Karpas-422 (cell line): ENCODE measurements at regions not wholly inside any gene's neighbourhood (a gene's known extent, or its start where the extent isn't known, plus 50 kb on each side); places are given as distances from the start of the nearest gene placed in this dataset.

Source experiments
- DNase-seq: peaks from one replicate; pipeline ENCODE4 v3.0.0-alpha.2; 2015
- H2AFZ ChIP-seq: fragments of 200-600 bp; sonication (generic); 2 replicates; pipeline ENCODE4 v1.6.1; 2014; ENCODE audit warnings: antibody characterized with exemption, low read length, mixed read lengths
- H3K27ac ChIP-seq: fragments of 200-600 bp; sonication (generic); 2 replicates; pipeline ENCODE4 v1.5.1; 2014; ENCODE audit warnings: mild to moderate bottlenecking, low read length, moderate library complexity
- H3K27me3 ChIP-seq: fragments of 200-600 bp; sonication (generic); 2 replicates; pipeline ENCODE4 v1.6.1; 2014; ENCODE audit warnings: low read length, mixed read lengths
- H3K36me3 ChIP-seq: fragments of 200-600 bp; sonication (generic); 2 replicates; pipeline ENCODE4 v1.6.1; 2014; ENCODE audit warnings: low read length, mixed read lengths; ENCODE audit not compliant: insufficient read depth
- H3K4me1 ChIP-seq: fragments of 200-600 bp; sonication (generic); 2 replicates; pipeline ENCODE4 v1.6.1; 2014; ENCODE audit warnings: mild to moderate bottlenecking, low read length, mixed read lengths
- H3K4me2 ChIP-seq: fragments of 200-600 bp; sonication (generic); 2 replicates; pipeline ENCODE4 v1.6.1; 2014; ENCODE audit warnings: low read length, low read depth, mild to moderate bottlenecking; ENCODE audit not compliant: poor library complexity, severe bottlenecking
- H3K4me3 ChIP-seq: fragments of 200-600 bp; sonication (generic); 2 replicates; pipeline ENCODE4 v1.5.1; 2014; ENCODE audit warnings: mild to moderate bottlenecking, antibody characterized with exemption, low read length, mixed read lengths
- H3K79me2 ChIP-seq: fragments of 200-600 bp; sonication (generic); 2 replicates; pipeline ENCODE4 v1.6.1; 2014; ENCODE audit warnings: mild to moderate bottlenecking, low read length, mixed read lengths
- H3K9ac ChIP-seq: fragments of 200-600 bp; sonication (generic); 2 replicates; pipeline ENCODE4 v1.6.0; 2014; ENCODE audit warnings: low read length
- H3K9me2 ChIP-seq: fragments of 200-600 bp; sonication (generic), shearing (Covaris generic); replicated peaks from 2 replicates; pipeline ENCODE4 v1.6.0; 2014; ENCODE audit warnings: mild to moderate bottlenecking, low read length, moderate library complexity; ENCODE audit not compliant: insufficient read depth
- H3K9me3 ChIP-seq: fragments of 300-700, 200-600 bp; sonication (generic); 2 replicates; pipeline ENCODE4 v1.6.1; 2014; ENCODE audit warnings: low read length, mixed read lengths
- H4K20me1 ChIP-seq: fragments of 200-600 bp; sonication (generic); 2 replicates; pipeline ENCODE4 v1.6.1; 2014; ENCODE audit warnings: mild to moderate bottlenecking, antibody characterized with exemption, low read length, low read depth; ENCODE audit not compliant: insufficient read depth

DNA sequence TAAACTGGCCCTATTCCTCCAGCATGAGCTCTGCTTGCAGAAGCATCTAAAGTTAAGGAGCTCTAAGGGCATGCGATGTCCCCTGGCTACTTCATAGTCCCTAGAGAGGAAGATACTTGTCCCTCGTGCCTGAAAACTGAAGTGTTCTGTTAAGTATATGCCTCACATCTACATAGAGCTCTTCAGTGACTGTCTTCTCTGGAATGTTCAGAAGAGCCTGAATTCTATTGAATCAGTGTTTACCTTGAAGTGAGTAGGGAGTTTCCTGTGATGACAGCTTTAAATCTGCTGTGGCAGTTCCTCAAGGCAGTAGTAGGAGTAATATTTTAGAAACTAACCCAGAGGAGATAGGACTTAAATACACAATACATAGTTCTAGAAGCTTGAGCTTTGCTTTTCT, 111.2 kb downstream of the ZNF518B start:
- H3K27ac ChIP-seq: no peak overlapping the region
- H3K79me2 ChIP-seq: no peaks in the 10 kb centered on the region
- no peak overlapping the region for H3K4me2 ChIP-seq
- no peaks in the 10 kb centered on the region for H3K9me3 ChIP-seq
- no peak for DNase-seq
- peaks cover 7% of the 10 kb centered on the region for H3K4me1 ChIP-seq
- H3K36me3 ChIP-seq: no peaks in the 10 kb centered on the region
- no peaks in the 10 kb centered on the region for H3K9me2 ChIP-seq
- no peak overlapping the region for H3K4me3 ChIP-seq
- no peaks in the 10 kb centered on the region for H4K20me1 ChIP-seq
- no peaks in the 10 kb centered on the region for H3K27me3 ChIP-seq
- no peak overlapping the region for H3K9ac ChIP-seq
- no peak overlapping the region for H2AFZ ChIP-seq

- Histone ChIP-seq H3K79me2 (no peaks in the 10 kb centered on the region), H2AFZ (no peak overlapping the region), H3K9me2 (no peaks in the 10 kb centered on the region), H3K4me3 (no peak overlapping the region), H3K36me3 (no peaks in the 10 kb centered on the region), H3K27ac (no peak overlapping the region), H3K27me3 (no peaks in the 10 kb centered on the region), H3K4me1 (peaks cover 7% of the 10 kb centered on the region), H3K9ac (no peak overlapping the region), H3K4me2 (no peak overlapping the region), H3K9me3 (no peaks in the 10 kb centered on the region), H4K20me1 (no peaks in the 10 kb centered on the region)
- no peak for DNase-seq
These were observed 111.8 kb downstream of the ZNF518B start for GRCh38 chr4:10345381-10345784.

DNA sequence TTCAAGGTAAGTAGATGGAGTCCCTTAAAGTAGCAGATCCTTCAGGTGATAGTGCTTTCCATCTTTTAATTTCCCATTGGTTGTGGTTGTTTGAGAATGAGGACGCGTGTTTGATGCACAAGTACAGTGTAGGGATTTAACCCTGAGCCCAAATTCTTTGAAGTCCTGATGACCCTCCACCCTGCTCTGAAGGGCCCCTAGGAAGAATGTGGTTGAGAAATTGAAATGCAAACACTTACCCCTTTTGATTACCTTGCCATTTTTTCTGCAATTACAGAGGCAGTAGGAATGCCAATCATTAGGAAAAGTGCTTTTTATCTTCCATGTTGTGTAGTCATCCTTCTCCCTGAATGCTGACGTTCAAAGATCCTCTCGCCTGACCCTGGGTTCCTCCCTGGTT, 112.4 kb downstream of the ZNF518B start:
- Histone ChIP-seq H3K79me2 (no peaks in the 10 kb centered on the region), H3K36me3 (no peaks in the 10 kb centered on the region), H4K20me1 (no peaks in the 10 kb centered on the region)

DNA sequence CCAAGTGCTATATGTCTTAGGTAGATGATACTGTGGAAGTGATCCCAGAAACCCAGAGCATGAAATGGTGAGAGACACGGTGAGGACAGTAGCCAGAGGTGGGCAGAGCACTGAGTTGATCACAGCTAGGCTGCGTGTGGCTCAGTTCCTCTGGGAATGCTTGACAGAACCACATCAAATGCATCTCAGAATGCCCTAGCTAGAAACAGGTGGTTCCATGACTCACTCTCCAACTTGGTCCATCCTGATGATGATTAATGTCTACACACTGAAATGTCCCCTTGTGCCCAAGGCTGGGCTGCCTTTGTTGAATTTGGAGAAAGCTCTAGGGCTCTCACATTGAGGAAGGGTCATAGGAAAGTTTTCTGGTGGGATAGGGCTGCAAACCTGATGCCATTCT, 113.6 kb downstream of the ZNF518B start:
- Histone ChIP-seq H2AFZ (no peak overlapping the region), H3K4me1 (peaks cover 7% of the 10 kb centered on the region), H3K4me2 (no peak overlapping the region), H3K9me3 (no peaks in the 10 kb centered on the region), H4K20me1 (no peaks in the 10 kb centered on the region), H3K79me2 (no peaks in the 10 kb centered on the region), H3K27me3 (no peaks in the 10 kb centered on the region), H3K9me2 (no peaks in the 10 kb centered on the region), H3K9ac (no peak overlapping the region), H3K36me3 (no peaks in the 10 kb centered on the region), H3K27ac (no peak overlapping the region), H3K4me3 (no peak overlapping the region)
- DNase-seq: no peak

More for the DNA sequence above, 112.4 kb downstream of the ZNF518B start:
- no peak overlapping the region for H3K9ac ChIP-seq
- H3K4me2 ChIP-seq: no peak overlapping the region
- H3K4me1 ChIP-seq: peaks cover 7% of the 10 kb centered on the region
- no peak overlapping the region for H3K4me3 ChIP-seq
- H3K27ac ChIP-seq: no peak overlapping the region
- no peaks in the 10 kb centered on the region for H3K27me3 ChIP-seq
- no peak overlapping the region for H2AFZ ChIP-seq
- no peak for DNase-seq
- no peaks in the 10 kb centered on the region for H3K9me2 ChIP-seq
- H3K9me3 ChIP-seq: no peaks in the 10 kb centered on the region

GRCh38 chr4:10342866-10343265, 114.4 kb downstream of the ZNF518B start:
- no peak for DNase-seq
- no peaks in the 10 kb centered on the region for H4K20me1 ChIP-seq
- no peaks in the 10 kb centered on the region for H3K9me3 ChIP-seq
- H3K27ac ChIP-seq: no peak overlapping the region
- H3K79me2 ChIP-seq: no peaks in the 10 kb centered on the region
- H3K4me1 ChIP-seq: peaks cover 7% of the 10 kb centered on the region
- H3K4me3 ChIP-seq: no peak overlapping the region
- no peaks in the 10 kb centered on the region for H3K27me3 ChIP-seq
- H3K9me2 ChIP-seq: no peaks in the 10 kb centered on the region
- no peak overlapping the region for H2AFZ ChIP-seq
- no peaks in the 10 kb centered on the region for H3K36me3 ChIP-seq
- H3K9ac ChIP-seq: no peak overlapping the region
- H3K4me2 ChIP-seq: no peak overlapping the region

GRCh38 chr4:10336471-10336870, 120.8 kb downstream of the ZNF518B start:
- Histone ChIP-seq H4K20me1 (no peaks in the 10 kb centered on the region), H3K4me2 (no peak overlapping the region), H2AFZ (no peak overlapping the region), H3K36me3 (no peaks in the 10 kb centered on the region), H3K27ac (no peak overlapping the region), H3K9me3 (no peaks in the 10 kb centered on the region), H3K4me3 (no peak overlapping the region), H3K9ac (no peak overlapping the region), H3K9me2 (no peaks in the 10 kb centered on the region), H3K79me2 (no peaks in the 10 kb centered on the region), H3K27me3 (no peaks in the 10 kb centered on the region), H3K4me1 (no peaks in the 10 kb centered on the region)
- no peak for DNase-seq

DNA sequence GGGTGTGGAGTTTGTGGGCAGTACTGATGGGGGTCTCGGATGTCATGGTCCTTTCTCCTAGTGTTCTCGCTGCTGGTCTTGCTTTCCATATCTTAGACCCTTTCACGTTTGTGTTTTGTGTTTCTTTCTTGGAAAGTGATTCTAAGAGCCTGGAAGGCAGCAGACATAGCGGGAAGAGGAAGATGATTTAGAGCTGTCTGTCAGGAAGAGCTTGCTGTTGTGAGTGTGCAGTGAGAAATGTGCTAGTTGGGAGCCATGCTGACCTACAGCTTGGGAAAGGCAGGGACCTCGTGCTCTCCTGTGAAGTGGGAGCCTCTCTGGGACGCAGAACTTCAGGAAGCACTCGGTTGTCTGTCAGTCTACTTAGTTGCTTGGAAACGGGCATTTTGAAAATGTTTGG, 122.2 kb downstream of the ZNF518B start:
- H3K27ac ChIP-seq: no peak overlapping the region
- H3K36me3 ChIP-seq: no peaks in the 10 kb centered on the region
- no peaks in the 10 kb centered on the region for H3K9me2 ChIP-seq
- no peak overlapping the region for H2AFZ ChIP-seq
- H3K9me3 ChIP-seq: no peaks in the 10 kb centered on the region
- no peaks in the 10 kb centered on the region for H3K4me1 ChIP-seq
- no peak overlapping the region for H3K9ac ChIP-seq
- no peak overlapping the region for H3K4me2 ChIP-seq
- no peaks in the 10 kb centered on the region for H4K20me1 ChIP-seq
- no peaks in the 10 kb centered on the region for H3K27me3 ChIP-seq
- no peak overlapping the region for H3K4me3 ChIP-seq
- no peaks in the 10 kb centered on the region for H3K79me2 ChIP-seq
- no peak for DNase-seq

- Histone ChIP-seq H3K9me2 (no peaks in the 10 kb centered on the region), H4K20me1 (no peaks in the 10 kb centered on the region), H3K27ac (no peak overlapping the region), H3K27me3 (no peaks in the 10 kb centered on the region), H3K9ac (no peak overlapping the region), H3K4me2 (no peak overlapping the region), H2AFZ (no peak overlapping the region), H3K79me2 (no peaks in the 10 kb centered on the region), H3K9me3 (no peaks in the 10 kb centered on the region), H3K4me1 (no peaks in the 10 kb centered on the region), H3K4me3 (no peak overlapping the region), H3K36me3 (no peaks in the 10 kb centered on the region)
- no peak for DNase-seq
These were observed 122.7 kb downstream of the ZNF518B start for GRCh38 chr4:10334506-10335028.

DNA sequence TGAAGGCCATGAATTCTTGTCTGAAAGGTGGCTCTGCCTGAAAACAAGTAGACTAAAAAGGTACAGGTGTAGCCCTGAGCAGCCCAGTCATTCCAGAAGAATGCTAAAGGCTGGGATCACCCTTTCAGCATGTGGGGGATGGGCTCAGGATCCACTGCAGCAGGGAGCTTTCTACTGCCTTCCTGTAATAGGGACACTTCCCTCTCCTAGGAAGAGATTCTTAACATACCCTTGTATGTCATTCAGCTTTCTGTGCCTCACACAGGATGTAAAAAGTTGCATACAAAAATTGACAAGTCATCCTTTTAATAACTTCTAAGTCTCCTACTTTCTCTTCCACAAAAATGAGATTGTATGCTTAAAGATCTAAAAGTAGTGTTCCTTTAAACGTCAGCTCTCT, 123.3 kb downstream of the ZNF518B start:
- Histone ChIP-seq H3K9ac (no peak overlapping the region), H3K36me3 (no peaks in the 10 kb centered on the region), H3K79me2 (no peaks in the 10 kb centered on the region), H3K27me3 (no peaks in the 10 kb centered on the region), H3K9me2 (no peaks in the 10 kb centered on the region), H3K4me3 (no peak overlapping the region), H3K9me3 (no peaks in the 10 kb centered on the region), H3K4me2 (no peak overlapping the region), H3K27ac (no peak overlapping the region), H2AFZ (no peak overlapping the region), H4K20me1 (no peaks in the 10 kb centered on the region), H3K4me1 (no peaks in the 10 kb centered on the region)
- no peak for DNase-seq
